Middle frontal gyrus (tissue), 1 donor: ENCODE measurements at regions not wholly inside any gene's neighbourhood (a gene's known extent, or its start where the extent isn't known, plus 50 kb on each side); places are given as distances from the start of the nearest gene placed in this dataset.
"Not testable (repeated sequence)": the region's sequence is repeated elsewhere in the genome, so short reads cannot be mapped to it uniquely, and the experiment has no call there.

Experiments
- DNase-seq: peaks from one replicate; pipeline ENCODE4 v3.0.0-alpha.2; 2015; ENCODE audit warnings: low spot score; ENCODE audit errors: extremely low spot score

- no peak for DNase-seq
Observed at GRCh38 chr13:72586518-72586917, 140.9 kb downstream of the MZT1 start.

- no peak for DNase-seq
Observed at GRCh38 chr13:72585254-72585653, 142.2 kb downstream of the MZT1 start.

- no peak for DNase-seq
Observed at GRCh38 chr13:72571191-72571590, 156.2 kb downstream of the MZT1 start.

- no peak for DNase-seq
Observed at GRCh38 chr13:72570019-72570418, 157.4 kb downstream of the MZT1 start.

- no peak for DNase-seq
Observed at GRCh38 chr13:72567566-72567965, 159.9 kb downstream of the MZT1 start.

- DNase-seq = no peak
Observed at GRCh38 chr13:72566526-72566925, 160.9 kb downstream of the MZT1 start.

- DNase-seq = no peak
Observed at GRCh38 chr13:72565893-72566292, 161.5 kb downstream of the MZT1 start.

- no peak for DNase-seq
Observed at GRCh38 chr13:72562686-72563085, 164.7 kb downstream of the MZT1 start.

- DNase-seq = no peak
Observed at GRCh38 chr13:72561791-72562190, 165.6 kb downstream of the MZT1 start.

GRCh38 chr13:72559716-72560115, 167.7 kb downstream of the MZT1 start:
- DNase-seq = no peak

GRCh38 chr13:72556945-72557344, 170.5 kb downstream of the MZT1 start:
- no peak for DNase-seq

- DNase-seq = no peak
Observed at GRCh38 chr13:72555601-72556000, 171.8 kb downstream of the MZT1 start.

- DNase-seq = no peak
Observed at GRCh38 chr13:72552731-72553130, 174.7 kb downstream of the MZT1 start.

GRCh38 chr13:72545895-72546294, 181.5 kb downstream of the MZT1 start:
- DNase-seq = not testable (repeated sequence)

- no peak for DNase-seq
Observed at GRCh38 chr13:72545030-72545719, 182.3 kb downstream of the MZT1 start.

GRCh38 chr13:72544042-72544441, 183.4 kb downstream of the MZT1 start:
- DNase-seq = no peak

- no peak for DNase-seq
Observed at GRCh38 chr13:72542241-72542640, 185.2 kb downstream of the MZT1 start.

GRCh38 chr13:72541674-72542073, 185.8 kb downstream of the MZT1 start:
- DNase-seq = no peak

- no peak for DNase-seq
Observed at GRCh38 chr13:72540881-72541280, 186.5 kb downstream of the MZT1 start.

- DNase-seq = no peak
Observed at GRCh38 chr13:72539925-72540324, 187.5 kb downstream of the MZT1 start.

GRCh38 chr13:72537782-72538181, 189.6 kb downstream of the MZT1 start:
- no peak for DNase-seq

GRCh38 chr13:72537395-72537780, 190.0 kb downstream of the MZT1 start:
- no peak for DNase-seq

GRCh38 chr13:72536714-72537394, 190.6 kb downstream of the MZT1 start:
- no peak for DNase-seq
